ENCODE measurements at regions not wholly inside any gene's neighbourhood (a gene's known extent, or its start where the extent isn't known, plus 50 kb on each side); places are given as distances from the start of the nearest gene placed in this dataset.
"Not testable (repeated sequence)": the region's sequence is repeated elsewhere in the genome, so short reads cannot be mapped to it uniquely, and the experiment has no call there.

DNA sequence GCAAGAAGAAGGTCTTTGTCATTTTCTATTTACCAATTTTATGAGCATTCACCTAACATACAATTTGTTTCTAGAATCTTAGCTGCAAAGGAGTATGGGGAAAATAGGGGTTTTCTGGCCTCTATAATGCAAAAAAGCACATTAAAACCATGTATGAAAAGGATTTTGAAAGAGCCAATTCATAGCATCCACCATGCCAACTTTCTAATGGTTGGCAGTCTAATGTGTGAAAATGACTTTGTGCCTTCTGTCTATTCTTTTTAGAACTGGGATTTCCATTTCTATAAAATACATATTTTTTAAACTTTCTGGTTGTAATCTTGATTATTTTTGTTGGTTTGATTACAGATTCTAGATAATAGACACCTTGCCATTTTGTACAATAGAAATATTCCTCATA is 333.7 kb upstream of the CNTN6 start:
- FAIRE-seq, result no peak
- no peak for DNase-seq (ENCODE audit: insufficient read length, low spot score)
- TF ChIP-seq, protein P1, sequence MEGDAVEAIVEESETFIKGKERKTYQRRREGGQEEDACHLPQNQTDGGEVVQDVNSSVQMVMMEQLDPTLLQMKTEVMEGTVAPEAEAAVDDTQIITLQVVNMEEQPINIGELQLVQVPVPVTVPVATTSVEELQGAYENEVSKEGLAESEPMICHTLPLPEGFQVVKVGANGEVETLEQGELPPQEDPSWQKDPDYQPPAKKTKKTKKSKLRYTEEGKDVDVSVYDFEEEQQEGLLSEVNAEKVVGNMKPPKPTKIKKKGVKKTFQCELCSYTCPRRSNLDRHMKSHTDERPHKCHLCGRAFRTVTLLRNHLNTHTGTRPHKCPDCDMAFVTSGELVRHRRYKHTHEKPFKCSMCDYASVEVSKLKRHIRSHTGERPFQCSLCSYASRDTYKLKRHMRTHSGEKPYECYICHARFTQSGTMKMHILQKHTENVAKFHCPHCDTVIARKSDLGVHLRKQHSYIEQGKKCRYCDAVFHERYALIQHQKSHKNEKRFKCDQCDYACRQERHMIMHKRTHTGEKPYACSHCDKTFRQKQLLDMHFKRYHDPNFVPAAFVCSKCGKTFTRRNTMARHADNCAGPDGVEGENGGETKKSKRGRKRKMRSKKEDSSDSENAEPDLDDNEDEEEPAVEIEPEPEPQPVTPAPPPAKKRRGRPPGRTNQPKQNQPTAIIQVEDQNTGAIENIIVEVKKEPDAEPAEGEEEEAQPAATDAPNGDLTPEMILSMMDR (IDR thresholded peaks at IDR 0.05; ENCODE audit: insufficient read depth, missing control alignments), result no peak

DNA sequence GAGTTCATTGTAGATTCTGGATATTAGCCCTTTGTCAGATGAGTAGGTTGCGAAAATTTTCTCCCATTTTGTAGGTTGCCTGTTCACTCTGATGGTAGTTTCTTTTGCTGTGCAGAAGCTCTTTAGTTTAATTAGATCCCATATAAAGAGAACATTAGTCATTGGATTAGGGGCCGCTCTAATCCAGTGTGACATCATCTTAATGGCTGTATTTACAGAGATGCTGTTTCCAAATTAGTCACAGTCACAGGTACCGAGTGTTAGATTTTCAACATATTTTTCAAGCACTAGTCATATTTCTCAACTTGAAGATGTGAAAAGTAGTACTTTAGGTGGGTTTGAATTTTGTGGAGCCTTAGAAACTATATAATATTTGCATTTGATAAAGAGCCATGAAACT is 319.4 kb upstream of the CNTN6 start:
- FAIRE-seq; DNase-seq (ENCODE audit: insufficient read length, low spot score): not testable (repeated sequence)

DNA sequence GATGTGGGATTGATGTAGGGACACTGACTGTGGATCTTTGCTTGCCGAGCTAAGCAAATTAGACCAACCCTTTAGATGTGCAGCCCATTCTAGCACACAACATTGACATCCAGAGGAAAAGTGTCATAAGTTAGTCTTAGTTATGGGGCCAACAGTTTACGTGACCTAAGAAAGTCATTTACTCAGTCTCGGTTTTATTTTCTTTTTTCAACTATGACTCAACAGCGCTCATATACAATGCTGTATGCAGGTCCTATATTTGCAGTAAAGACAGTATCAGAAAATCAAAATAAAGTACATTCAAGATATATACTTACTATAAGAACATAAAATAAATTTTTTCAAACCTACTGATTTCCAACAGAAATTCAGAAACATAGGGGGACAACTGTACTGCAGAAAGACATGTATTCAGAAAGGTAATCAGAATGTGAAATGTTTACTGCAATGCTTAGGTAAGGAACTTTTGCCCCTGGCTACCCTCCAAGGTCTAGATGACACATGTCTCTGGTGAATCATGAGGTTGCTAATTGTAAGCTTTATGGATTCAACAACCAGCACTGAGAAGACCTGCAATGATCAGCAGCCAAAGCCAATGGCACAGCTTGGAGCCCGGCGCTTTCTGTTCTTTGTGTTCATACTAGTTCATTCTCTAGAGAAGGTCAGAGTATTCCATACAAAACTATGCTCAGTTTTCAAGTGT is 317.5 kb upstream of the CNTN6 start:
- FAIRE-seq (no peak), DNase-seq (ENCODE audit: insufficient read length, low spot score) (no peak)
- TF ChIP-seq, protein P1 (IDR thresholded peaks at IDR 0.05; ENCODE audit: insufficient read depth, missing control alignments), result no peak

DNA sequence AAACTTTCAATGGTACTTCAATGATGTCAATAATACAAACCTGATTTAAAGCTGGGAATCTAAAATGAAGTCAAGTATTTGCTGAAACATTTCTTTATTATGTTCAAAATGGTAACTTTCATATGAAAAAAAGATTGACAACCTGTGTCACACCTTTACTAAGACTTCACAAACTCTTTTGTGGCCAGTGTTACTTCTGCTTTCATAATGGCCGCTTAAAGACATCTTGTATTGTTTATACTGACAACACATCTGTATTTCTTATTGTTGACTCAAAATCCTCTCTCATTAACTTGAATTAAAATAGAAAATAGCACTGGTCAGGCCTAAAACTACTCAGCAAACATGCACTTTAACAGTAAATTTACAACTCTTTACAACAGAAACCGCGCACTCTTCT is 312.3 kb upstream of the CNTN6 start:
- no peak for DNase-seq (ENCODE audit: insufficient read length, low spot score)
- TF ChIP-seq, protein P1 (IDR thresholded peaks at IDR 0.05; ENCODE audit: insufficient read depth, missing control alignments), result no peak
- FAIRE-seq, result no peak

DNA sequence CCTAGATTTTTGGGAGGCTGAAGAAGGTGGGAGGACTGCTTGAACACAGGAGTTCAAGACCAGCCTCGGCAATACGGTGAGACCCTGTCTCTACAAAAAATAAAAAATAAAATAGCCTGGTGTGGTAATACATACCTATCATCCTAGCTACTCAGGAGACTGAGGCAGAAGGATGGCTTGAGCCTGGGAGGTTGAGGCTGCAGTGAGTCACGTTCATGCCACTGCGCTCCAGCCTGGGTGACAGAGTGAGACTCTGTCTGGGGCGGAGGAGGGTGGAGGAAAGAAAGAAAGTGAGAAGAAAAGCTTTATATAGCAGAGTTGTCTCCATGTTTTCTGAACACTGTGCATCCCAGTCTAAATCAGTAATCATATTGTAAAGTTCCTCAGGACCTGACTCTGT is 301.4 kb upstream of the CNTN6 start:
- DNase-seq (ENCODE audit: insufficient read length, low spot score) (no peak), FAIRE-seq (no peak)
- TF ChIP-seq, protein P1 (IDR thresholded peaks at IDR 0.05; ENCODE audit: insufficient read depth, missing control alignments), result no peak

DNA sequence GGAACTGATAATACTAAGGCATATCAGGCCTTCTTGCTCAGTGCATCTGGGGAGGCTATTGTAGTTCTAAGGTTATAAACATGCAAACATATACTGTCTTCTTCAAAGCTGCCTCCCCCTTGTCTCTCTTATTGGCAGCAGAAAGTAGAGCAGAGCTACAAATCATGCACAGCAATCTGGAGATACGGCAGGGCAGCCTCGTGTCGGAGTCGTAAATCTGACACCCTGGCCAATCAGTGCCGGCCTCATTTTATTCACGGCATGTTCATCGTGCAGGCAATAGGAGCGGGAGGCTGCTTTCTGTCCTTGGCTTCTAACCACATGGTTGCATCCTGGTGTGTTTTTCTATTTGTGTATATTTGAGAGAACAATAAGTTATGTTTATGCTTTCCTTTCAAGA is 300.2 kb upstream of the CNTN6 start:
- DNase-seq (ENCODE audit: insufficient read length, low spot score), result no peak
- no peak for FAIRE-seq
- TF ChIP-seq, protein P1 (IDR thresholded peaks at IDR 0.05; ENCODE audit: insufficient read depth, missing control alignments), result no peak

DNA sequence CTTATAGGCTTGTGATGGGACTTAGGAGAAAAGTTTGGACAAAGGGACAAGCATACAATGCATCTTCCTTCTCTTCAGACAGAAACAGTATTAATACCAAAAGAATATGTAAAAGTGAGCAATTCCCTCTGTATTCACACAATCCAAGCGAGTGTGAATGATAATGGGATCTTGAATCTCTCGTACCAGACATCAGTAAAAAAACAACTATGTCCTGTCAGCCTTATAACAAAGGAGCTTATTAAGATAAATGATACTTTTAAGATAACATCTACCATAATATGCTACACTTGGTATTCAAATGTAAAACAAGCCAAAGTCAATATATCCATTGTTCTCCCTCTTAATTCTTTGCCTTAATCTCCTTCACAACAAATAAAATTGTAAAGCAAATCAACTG is 288.6 kb upstream of the CNTN6 start:
- DNase-seq (ENCODE audit: insufficient read length, low spot score) (no peak), FAIRE-seq (peak; percentile 16)
- TF ChIP-seq, protein P1 (IDR thresholded peaks at IDR 0.05; ENCODE audit: insufficient read depth, missing control alignments), result no peak

DNA sequence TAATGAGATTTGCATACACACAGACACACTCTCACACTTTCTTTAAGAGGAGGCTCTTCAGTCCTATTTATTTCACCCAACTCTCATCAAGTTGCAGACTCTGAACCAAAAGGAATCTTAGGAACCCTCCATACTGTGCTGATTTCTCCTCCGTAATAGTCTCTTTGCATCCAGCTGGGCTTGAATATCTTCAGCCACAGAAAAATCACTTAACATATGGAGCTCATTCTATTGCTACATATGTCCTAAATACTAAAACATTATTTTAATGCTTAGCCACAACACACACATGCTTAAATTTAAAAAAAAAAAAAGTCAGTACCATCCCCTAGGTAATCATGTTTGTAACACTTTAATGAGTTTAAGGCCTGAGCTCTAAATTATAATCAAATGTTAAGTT is 287.5 kb upstream of the CNTN6 start:
- FAIRE-seq (peak; percentile 67), DNase-seq (ENCODE audit: insufficient read length, low spot score) (no peak)
- TF ChIP-seq, protein P1 (IDR thresholded peaks at IDR 0.05; ENCODE audit: insufficient read depth, missing control alignments), result no peak

Data from D721Med (cell line).